DMS 273 treated with DMSO at 0.1 percent for 48 hours (cell line): ENCODE measurements at regions not wholly inside any gene's neighbourhood (a gene's known extent, or its start where the extent isn't known, plus 50 kb on each side); places are given as distances from the start of the nearest gene placed in this dataset.
A peak's percentile ranks its signal among the peaks of the same experiment; 100 is the strongest.

ENCODE experiments used
- DNase-seq: peaks from one replicate; lab custom pipeline; 2025; lab: John Stamatoyannopoulos, UW

- no peak for DNase-seq
Measured at GRCh38 chr22:26732284-26732683, 74.9 kb downstream of the MIAT start.

DNA sequence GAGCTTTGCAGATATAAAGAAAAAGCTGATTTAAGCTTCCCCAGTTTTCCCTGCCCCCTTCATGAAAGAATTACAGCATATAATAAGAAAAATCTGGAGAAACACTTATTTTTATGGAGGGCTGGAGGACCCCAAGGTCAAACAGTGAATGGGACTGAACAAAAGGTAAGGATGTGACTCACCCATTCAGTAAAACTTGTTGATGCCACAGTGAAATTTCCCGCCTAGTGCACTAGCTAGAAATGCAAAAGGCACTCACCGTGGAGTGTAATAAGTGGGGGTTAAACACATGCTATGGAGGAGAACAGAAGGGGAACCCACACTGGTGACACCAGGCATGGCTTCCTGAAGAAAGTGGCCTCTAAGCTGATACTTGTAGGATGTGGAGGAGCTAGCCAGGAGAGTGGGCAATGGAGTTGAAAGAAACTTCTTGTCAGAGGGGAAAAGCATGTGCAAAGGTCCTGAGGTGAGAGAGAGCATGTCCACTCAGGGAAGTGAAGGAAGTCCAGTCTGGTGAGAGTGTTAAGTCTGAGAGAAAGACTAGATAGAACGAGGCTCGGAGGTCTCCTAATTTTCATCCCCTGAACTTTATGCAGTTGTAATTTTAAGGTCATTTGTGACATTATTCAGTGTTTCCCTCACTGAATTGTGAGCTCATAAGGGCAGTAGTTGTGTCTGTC lies 77.1 kb downstream of the MIAT start:
- DNase-seq: no peak

DNA sequence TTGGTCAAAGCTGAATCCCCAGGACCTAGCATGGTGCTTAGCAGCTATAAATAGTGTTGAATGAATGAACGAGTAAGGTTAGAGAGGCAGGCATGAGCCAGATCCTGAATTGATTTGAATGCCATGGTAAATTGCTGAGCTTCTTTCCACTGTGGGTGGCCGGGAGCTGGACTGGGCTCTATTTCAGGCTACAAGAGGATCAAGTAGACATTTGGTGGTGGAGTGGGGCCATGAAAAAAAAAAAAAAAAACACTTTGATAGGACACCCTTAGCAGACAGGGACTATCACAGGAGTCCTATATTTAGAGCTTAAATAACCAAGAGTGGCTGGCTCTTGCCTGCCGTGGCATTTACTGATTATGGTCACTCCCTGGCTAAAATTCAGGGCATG lies 77.6 kb downstream of the MIAT start:
- no peak for DNase-seq

DNA sequence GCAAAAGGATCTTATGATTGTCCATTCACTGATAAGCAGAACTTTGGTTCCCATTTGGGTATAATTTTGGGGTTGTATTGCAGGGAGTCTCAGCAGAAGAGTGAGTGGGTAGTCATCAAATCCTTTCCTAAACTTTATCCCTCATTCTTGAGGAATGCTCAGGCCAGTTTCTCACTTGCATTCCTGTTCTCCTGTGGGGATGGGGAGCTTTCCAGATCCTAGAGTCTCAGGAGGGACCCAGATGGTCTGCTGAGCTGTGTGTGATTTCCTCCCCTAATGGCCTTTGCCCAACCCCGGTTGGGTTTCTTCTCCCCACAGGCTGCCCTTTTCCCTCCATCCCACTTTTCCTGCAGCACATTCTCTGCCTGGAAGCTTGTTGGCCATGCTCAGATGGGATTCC lies 79.9 kb downstream of the MIAT start:
- DNase-seq: no peak

GRCh38 chr22:26740253-26740652 lies 82.9 kb downstream of the MIAT start:
- DNase-seq: no peak

GRCh38 chr22:26743149-26743548 lies 85.8 kb downstream of the MIAT start:
- DNase-seq: no peak

DNA sequence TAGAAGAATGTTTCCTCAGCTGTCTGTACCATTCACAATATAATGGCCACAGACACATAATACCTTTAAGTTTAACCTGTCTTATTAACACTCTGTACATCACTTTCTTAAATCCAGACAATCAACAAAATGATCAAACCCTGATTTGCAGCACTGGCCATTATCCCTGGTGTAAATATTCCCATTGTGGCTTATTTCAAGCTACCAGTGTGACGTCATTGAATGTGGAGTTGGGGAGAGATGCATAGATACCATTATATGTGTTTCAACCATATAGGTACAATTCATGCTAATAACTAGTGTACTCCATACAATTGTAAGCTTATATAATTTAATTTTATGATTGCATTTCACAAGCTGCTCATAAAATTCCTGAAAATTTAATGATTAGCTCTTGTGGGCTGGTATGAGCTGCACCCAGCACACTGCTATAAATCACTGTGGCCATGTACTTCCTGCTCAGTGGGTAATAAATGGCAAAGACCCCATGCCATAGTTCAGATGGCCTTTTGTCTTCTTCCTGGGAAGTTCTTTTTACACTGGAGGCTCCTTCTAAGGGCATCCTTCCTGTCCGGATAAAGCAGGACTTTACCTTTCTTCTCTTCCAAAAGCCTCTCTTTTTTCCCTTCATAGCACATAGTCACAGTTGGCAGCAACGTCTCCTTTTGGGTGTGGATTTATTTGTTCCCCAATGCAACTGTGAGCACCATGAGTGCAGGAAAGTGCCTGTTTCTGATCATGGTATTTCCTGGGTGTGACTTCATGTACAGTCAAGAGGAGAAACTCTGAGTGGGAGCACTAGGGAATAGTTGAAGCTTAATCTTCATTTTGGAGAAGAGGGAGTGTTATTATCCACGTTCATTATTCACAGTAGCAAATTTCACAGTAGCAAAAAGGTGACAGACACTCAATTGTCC lies 87.8 kb downstream of the MIAT start:
- no peak for DNase-seq

DNA sequence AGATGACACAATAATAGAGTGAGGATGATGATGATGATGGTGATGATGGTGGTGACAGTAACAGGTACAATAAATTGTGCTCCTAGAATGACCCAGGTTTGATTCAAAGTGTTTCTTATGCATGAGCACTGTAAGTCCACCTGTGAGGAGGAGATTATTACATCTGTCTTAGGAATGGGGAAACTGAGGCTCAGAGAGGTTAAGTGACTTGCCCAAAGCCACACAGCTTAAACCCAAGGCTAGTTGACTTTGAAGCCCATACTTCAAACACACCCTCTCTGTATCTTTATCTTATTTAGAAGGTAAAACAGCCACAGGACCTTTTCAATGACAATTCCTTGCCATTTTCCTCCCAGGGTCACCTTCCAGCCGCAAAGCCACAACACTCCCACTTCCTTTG lies 88.9 kb downstream of the MIAT start:
- DNase-seq: no peak

DNA sequence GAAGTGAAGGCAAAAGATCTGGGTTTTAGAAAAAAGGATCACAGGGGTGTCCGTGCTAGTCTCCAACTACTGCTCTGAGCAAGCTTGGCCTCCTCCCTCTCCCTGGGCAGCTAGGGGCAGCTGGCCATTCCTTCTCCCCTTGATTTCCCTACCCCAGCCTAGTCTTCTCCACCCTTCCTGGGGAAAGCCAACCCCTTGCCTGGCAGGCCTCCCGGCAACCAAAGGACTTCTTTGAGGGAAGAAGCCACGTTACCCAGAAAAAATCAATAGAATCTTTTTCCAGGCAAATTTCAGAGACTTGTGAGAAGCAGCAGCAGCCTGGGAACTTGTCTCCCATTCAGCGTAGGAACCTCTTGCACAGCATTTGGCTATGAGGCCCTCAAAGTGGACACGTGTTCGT lies 91.5 kb downstream of the MIAT start:
- no peak for DNase-seq

DNA sequence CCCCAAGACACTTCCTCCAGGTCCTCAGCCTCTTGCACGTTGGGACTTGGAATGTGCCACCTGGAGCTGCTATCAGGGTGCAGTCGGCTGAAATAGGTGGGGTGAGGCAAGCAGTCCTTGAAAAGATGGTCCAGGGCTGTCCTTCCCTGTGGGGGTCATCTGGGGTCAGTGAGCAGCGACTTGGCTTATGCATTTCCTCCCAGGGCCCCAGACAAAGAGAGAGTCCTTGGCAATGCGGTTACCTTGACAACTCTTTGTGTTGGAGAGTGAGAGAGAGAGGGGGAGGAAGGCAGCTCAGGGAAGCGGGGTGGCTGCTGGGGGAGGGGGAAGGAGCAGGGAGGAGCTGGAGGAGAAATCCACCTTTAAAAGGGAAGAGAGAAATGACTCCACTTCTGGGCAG lies 93.8 kb downstream of the MIAT start:
- no peak for DNase-seq

DNA sequence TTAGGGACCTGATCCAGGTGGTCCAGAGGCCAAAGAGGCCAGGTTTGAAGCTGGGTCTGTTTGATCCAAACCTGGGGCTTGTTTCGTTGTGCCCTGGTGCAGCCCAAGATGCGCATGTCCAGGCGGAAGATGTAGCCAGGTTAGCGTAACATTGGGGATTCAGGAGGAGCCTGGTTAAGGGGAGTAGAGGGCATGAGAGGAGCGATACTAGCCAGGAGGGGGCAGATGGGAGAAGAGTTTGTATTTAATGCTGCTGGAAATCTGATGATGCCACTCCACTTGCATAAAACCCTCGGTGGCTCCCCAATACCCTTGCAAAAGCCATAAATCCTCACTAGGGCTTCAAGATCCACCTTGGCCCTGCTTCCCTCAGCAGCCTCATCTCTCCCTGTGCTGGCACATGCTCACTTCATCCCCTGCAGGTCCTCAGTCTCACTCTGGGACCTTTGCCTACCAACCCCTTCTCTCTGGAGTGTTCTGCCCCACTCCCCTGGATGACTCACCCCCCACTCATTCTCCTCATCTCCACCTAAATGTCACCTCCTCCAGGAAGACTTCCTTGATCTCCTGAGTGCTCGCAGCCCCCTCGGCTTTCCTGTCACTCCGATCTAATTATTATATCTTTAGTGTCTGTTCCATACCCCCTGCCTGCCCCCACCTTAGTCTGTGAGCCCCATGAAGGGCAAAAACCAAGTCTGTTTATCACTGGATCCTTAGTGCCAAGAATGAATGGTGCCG lies 95.9 kb downstream of the MIAT start:
- no peak for DNase-seq

- peak; percentile 6 for DNase-seq
Measured at GRCh38 chr22:26756675-26757293, 99.4 kb downstream of the MIAT start.

GRCh38 chr22:26757496-26757895 lies 100.1 kb downstream of the MIAT start:
- no peak for DNase-seq

DNA sequence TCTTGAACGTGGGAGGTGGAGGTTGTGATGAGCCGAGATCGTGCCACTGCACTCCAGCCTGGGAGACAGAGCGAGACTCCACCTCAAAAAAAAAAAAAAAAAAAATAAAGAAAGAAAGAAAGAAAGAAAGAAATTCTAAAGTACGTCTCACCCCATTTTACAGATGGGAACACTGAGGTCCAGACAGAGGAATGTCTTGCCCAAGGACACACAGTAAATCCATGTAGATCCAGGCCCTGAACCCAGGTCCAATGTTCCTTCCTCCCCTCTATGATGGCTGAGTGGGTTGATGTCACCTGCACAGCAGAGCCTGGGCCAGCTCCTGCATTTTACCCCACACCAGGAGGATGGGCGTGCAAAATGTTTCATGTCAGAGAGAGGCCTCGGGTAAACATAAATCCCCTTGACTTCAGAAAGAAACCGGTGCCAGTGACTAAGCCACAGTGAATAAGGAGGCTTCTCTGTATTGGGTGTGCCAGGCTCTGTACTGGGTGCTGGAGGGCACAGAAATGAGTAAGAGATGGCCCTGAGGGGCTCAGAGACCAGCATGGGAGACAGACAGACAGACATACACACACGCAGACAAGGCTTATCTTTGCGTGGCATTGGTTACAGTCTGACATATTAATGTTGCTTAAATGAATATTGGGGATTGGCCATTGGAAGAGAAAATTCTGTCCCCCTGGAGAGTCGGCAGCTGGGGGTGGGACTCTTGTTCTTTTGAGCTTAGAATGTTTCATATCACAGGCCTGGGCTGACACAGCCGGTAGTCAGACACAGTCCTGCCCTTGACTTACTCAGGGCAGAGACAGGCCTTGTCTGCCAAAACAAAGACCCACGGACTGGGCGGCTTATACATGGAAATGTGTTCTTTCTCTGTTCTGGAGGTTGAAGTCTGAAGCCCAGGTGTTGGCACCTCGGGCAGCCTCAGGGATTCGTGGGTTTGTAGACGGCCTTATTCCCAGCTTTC lies 105.4 kb downstream of the MIAT start:
- DNase-seq: no peak

- no peak for DNase-seq
Measured at GRCh38 chr22:26763633-26764361, 106.4 kb downstream of the MIAT start.

DNA sequence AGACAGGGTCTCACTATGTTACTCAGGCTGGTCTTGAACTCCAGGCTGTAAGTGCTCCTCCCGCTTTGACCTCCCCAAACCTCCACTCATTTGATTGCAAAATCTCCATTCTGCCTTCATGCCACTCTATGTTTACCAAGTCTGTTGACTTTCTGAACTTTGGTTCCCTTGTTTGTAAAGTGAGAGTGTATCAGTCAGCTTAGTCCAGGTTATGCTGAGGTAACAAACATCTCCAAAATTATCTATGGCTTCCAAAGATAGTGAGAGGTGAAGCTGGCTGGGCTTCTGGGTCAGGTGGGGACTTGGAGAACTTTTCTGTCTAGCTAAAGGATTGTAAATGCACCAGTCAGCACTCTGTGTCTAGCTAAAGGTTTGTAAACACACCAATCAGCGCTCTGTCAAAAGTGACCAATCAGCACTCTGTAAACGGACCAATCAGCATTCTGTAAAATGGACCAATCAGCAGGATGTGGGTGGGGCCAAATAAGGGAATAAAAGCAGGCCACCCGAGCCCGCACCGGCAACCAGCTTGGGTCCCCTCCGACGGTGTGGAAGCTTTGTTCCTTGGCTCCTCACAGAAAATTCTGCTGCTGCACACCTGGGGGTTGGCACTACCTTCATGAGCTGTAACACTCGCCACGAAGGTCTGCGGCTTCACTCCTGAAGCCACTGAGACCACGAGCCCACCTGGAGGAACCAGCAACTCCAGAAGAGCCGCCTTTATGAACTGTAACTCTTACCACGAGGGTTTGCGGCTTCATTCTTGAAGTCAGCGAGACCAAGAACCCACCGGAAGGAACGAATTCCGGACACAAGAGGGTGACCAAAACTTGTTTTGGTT lies 109.3 kb downstream of the MIAT start:
- no peak for DNase-seq

DNA sequence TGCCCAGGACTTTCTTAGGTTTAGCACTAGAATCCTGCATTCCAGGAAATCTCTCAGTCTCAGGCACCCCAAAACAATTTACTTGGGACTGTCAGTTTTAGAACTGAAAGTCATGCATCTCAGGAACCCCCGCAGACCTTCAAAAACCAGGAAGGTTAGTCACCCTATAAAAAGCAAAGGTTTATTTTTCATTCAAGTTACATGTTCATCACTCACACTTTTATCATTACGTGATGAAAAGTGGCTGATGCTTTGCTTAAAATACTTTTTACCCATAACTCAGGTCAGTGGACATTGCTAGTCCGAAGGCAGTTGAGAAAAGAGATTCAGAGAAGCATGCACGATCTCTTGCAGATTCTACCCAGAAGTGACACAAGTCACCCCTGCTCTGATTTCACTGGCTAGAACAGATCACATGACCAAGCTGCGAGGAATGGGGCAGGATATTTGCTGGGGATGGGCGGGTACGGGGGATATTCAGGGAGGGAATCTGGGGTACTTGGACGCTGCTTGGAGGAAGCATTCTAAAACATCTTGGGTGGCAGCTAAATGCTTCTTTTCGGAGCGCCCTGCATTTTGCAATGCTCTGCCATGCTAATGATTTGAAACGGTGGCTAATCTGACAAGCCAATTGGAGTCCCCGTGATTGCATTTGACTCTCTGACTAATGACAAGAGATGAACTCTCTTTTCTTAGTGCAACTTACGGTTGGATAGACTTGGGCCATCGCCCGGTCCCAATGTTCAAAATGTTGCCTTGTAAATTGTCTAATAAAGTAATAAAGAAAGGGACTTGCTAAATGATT lies 110.2 kb downstream of the MIAT start:
- no peak for DNase-seq

GRCh38 chr22:26768156-26768515 lies 110.7 kb downstream of the MIAT start:
- no peak for DNase-seq

GRCh38 chr22:26768952-26769351 lies 111.6 kb downstream of the MIAT start:
- no peak for DNase-seq
